ENCODE measurements at regions not wholly inside any gene's neighbourhood (a gene's known extent, or its start where the extent isn't known, plus 50 kb on each side); places are given as distances from the start of the nearest gene placed in this dataset.

DNA sequence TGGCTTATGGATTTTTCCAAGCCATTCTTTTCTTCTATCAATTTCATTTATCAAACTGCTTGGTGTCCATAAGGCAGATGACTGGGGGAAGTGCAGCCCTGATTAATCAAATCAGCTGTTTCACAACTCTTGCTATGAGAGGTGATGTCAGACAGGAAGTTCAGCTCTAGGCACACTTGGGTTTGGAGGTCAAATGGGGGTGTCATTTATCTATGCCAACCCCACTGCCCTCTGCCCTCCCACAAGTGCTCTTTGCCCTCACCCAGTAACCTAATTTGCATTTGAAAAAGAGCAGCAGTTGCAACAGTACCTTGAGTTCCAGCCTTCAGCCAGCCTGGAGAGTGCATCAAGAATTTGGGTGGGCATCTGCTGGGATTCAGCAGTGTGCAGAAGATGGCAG is 431.3 kb upstream of the SPRED2 start:
- intact Hi-C loops (cut with micrococcal nuclease), result no loop called here
- Histone ChIP-seq H3K4me2 (replicated peaks; ENCODE audit: extremely low read depth, low read length, poor library complexity, severe bottlenecking) (no peak overlapping the region), H3K4me1 (ENCODE audit: control insufficient read depth in 1 of 2, insufficient read depth in 2 of 2, low read length in 2 of 2) (no peaks in the 10 kb centered on the region), H3K36me3 (replicated peaks in 1 of 2; ENCODE audit: control insufficient read depth in 1 of 2, insufficient read depth in 2 of 2, low read length in 2 of 2) (no peaks in the 10 kb centered on the region), H3K27me3 (ENCODE audit: control insufficient read depth in 2 of 2, insufficient read depth in 2 of 2, low read length in 2 of 2) (no peaks in the 10 kb centered on the region), H3K79me2 (ENCODE audit: insufficient read depth, low read length) (no peaks in the 10 kb centered on the region), H2AFZ (ENCODE audit: insufficient read depth, low read depth, low read length, poor library complexity, severe bottlenecking) (no peak overlapping the region), H3K4me3 (replicated peaks in 1 of 3; ENCODE audit: low read depth in 2 of 3, low read length in 3 of 3) (no peak overlapping the region), H3K27ac (ENCODE audit: low read depth in 1 of 2, low read length in 2 of 2) (no peak overlapping the region), H3K9ac (ENCODE audit: insufficient read depth, low read length, poor library complexity, severe bottlenecking) (no peak overlapping the region), H3K9me3 (replicated peaks in 1 of 2; ENCODE audit: control insufficient read depth in 1 of 2, insufficient read depth in 1 of 2, low read length in 2 of 2) (no peaks in the 10 kb centered on the region), H4K20me1 (ENCODE audit: insufficient read depth, low read length) (no peaks in the 10 kb centered on the region)
- Mint-ChIP-seq H3K27ac (no peak overlapping the region), H3K9me3 (peaks cover 0 to 2% (median 0%) of the 10 kb centered on the region in 7 donors), H3K36me3 (no peaks in the 10 kb centered on the region), H3K27me3 (ENCODE audit: low read depth in 3 of 3) (peaks cover 2 to 12% (median 4%) of the 10 kb centered on the region in 3 donors), H3K4me3 (no peak overlapping the region), H3K4me1 (no peaks in the 10 kb centered on the region)
- no peak for TF ChIP-seq CTCF (IDR thresholded peaks at IDR 0.05)
- no peak for DNase-seq

- no peak for TF ChIP-seq CTCF (IDR thresholded peaks at IDR 0.05)
- Histone ChIP-seq H3K4me1 (ENCODE audit: control insufficient read depth in 1 of 2, insufficient read depth in 2 of 2, low read length in 2 of 2) (no peaks in the 10 kb centered on the region), H3K9me3 (replicated peaks in 1 of 2; ENCODE audit: control insufficient read depth in 1 of 2, insufficient read depth in 1 of 2, low read length in 2 of 2) (no peaks in the 10 kb centered on the region), H2AFZ (ENCODE audit: insufficient read depth, low read depth, low read length, poor library complexity, severe bottlenecking) (no peak overlapping the region), H3K79me2 (ENCODE audit: insufficient read depth, low read length) (no peaks in the 10 kb centered on the region), H3K27me3 (ENCODE audit: control insufficient read depth in 2 of 2, insufficient read depth in 2 of 2, low read length in 2 of 2) (no peaks in the 10 kb centered on the region), H3K4me2 (replicated peaks; ENCODE audit: extremely low read depth, low read length, poor library complexity, severe bottlenecking) (no peak overlapping the region), H3K4me3 (replicated peaks in 1 of 3; ENCODE audit: low read depth in 2 of 3, low read length in 3 of 3) (no peak overlapping the region), H3K36me3 (replicated peaks in 1 of 2; ENCODE audit: control insufficient read depth in 1 of 2, insufficient read depth in 2 of 2, low read length in 2 of 2) (no peaks in the 10 kb centered on the region), H4K20me1 (ENCODE audit: insufficient read depth, low read length) (no peaks in the 10 kb centered on the region), H3K27ac (ENCODE audit: low read depth in 1 of 2, low read length in 2 of 2) (no peak overlapping the region), H3K9ac (ENCODE audit: insufficient read depth, low read length, poor library complexity, severe bottlenecking) (no peak overlapping the region)
- intact Hi-C loops (cut with micrococcal nuclease), result no loop called here
- H3K4me3 Mint-ChIP-seq, result no peak overlapping the region
- peaks cover 2 to 10% (median 7%) of the 10 kb centered on the region in 3 donors for H3K27me3 Mint-ChIP-seq (ENCODE audit: low read depth in 3 of 3)
- no peak for DNase-seq
- no peaks in the 10 kb centered on the region for H3K36me3 Mint-ChIP-seq
- WGBS (ENCODE audit: insufficient coverage), result no CpG with 5 or more reads among the region's 3 CpGs
- no peaks in the 10 kb centered on the region for H3K4me1 Mint-ChIP-seq
- H3K9me3 Mint-ChIP-seq, result peaks cover 0 to 3% (median 0%) of the 10 kb centered on the region in 7 donors
- no peak overlapping the region for H3K27ac Mint-ChIP-seq
These were observed 424.5 kb upstream of the SPRED2 start for GRCh38 chr2:65856928-65857327.

Data from CD14-positive monocyte (primary cell).